ENCODE measurements at regions not wholly inside any gene's neighbourhood (a gene's known extent, or its start where the extent isn't known, plus 50 kb on each side); places are given as distances from the start of the nearest gene placed in this dataset.
A peak's percentile ranks its signal among the peaks of the same experiment; 100 is the strongest.

- TF ChIP-seq POLR2A (IDR thresholded peaks at IDR 0.05) (no peak), CTCF (IDR thresholded peaks at IDR 0.05) (peak in 1 of 6 experiments; percentile 44)
These were observed 207.2 kb upstream of the DAPK1 start for GRCh38 chr9:87290241-87291052.
